ENCODE measurements at regions not wholly inside any gene's neighbourhood (a gene's known extent, or its start where the extent isn't known, plus 50 kb on each side); places are given as distances from the start of the nearest gene placed in this dataset.

GRCh38 chr3:13209634-13209997, 136.4 kb upstream of the IQSEC1 start:
- H3K4me3 ChIP-seq (ENCODE audit: low read depth, low read length) = no peak overlapping the region
- no peak for TF ChIP-seq CTCF (IDR thresholded peaks at IDR 0.05; ENCODE audit: insufficient read depth, low read length)
- no peak for DNase-seq (ENCODE audit: low read depth)

DNA sequence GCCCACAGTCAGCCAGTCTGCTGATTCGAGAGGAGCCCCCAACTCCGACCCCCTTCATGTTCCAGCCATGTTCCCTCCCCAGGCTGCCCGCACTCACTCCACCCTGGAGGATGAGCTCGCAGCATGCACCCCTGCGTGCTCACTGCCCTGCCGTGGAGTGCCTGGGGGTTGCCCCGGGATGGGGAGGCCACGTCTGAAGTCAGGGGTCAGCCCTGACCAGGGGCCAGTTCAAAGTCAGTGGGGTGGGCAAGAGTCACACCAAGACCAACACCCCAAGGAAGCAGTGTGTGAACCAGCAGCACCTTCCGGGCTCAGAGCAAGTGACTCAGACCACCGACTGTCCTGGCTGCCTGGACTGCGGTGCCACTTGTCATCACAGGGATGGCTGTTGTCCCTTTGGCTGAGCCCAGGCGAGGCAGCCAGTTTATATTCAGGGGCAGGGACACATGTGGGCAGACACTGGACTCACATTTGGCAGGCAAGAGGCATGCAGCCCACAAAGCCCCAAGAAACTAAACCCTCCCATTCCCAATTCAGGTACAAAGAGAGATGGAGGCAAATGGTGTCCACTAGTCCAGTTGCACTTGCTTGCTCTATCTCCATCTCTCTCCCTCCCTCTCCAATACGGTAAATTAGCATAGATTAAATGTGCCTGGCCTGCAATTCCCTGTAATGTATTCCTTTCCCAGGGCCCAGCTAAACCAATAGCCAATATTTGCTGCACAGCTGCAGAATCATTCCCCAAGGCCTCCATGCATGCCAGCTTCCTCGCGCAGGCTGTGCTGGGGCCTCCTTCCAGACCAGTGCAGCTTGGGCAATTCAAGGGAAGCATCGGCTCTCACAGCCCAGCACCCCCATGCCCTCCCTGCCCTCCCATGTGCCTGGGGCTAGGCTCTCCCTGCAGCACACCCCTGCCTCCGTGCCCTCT, 135.7 kb upstream of the IQSEC1 start:
- no peak overlapping the region for H3K4me3 ChIP-seq (ENCODE audit: low read depth, low read length)
- TF ChIP-seq CTCF (IDR thresholded peaks at IDR 0.05; ENCODE audit: insufficient read depth, low read length) = no peak
- no peak for DNase-seq (ENCODE audit: low read depth)

DNA sequence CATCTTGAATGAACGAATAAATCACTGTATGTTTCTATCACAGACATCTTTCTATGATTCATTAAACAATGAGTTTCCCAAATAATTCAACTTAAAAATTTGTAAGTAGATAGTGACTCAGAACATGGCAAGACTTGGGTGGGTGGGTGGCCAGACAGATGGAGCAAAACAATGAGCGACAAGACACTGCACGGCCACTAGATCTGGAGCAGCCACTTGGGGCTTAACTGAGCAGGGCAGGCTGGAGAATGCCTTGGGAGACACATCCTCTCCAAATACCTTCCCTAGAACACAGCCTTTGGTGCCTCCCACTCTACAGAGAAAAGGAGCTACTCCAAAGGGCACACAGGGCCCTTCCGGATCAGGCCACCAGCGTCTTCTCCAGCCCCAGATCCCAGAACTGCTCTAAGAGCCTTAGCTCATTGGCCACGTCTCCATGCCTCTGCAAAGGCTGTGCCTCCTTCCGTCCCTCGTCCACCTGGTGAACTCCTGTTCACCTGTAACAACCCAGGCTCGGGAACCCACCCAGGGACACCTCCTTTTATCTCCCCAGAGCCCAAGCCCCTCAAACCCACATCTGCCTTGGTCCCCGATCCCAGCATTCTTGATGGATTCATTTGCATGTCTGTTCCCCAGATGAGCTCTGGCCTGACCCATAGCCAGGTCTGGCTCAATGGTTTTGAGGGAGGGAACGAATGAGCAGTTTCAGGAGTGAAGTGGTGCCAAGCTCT, 134.9 kb upstream of the IQSEC1 start:
- no peak overlapping the region for H3K4me3 ChIP-seq (ENCODE audit: low read depth, low read length)
- no peak for TF ChIP-seq CTCF (IDR thresholded peaks at IDR 0.05; ENCODE audit: insufficient read depth, low read length)
- DNase-seq (ENCODE audit: low read depth) = no peak

DNA sequence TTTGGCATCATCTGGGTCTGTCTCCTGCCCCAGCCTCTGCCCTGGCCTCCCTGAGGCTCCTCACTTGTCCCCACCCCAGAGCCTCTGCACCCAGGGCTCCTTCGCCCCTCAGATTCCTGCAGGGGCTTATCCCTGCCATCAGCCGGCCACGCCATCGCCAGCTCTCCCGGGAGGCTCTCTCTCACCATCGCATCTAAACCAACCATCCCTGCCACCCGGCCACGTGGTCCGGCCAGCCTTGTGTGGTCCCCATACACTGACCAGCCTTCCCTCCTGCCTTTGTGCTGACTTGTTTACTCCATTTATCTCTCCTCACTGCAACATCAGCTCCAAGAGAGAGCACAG, 134.3 kb upstream of the IQSEC1 start:
- no peak overlapping the region for H3K4me3 ChIP-seq (ENCODE audit: low read depth, low read length)
- no peak for DNase-seq (ENCODE audit: low read depth)
- no peak for TF ChIP-seq CTCF (IDR thresholded peaks at IDR 0.05; ENCODE audit: insufficient read depth, low read length)

DNA sequence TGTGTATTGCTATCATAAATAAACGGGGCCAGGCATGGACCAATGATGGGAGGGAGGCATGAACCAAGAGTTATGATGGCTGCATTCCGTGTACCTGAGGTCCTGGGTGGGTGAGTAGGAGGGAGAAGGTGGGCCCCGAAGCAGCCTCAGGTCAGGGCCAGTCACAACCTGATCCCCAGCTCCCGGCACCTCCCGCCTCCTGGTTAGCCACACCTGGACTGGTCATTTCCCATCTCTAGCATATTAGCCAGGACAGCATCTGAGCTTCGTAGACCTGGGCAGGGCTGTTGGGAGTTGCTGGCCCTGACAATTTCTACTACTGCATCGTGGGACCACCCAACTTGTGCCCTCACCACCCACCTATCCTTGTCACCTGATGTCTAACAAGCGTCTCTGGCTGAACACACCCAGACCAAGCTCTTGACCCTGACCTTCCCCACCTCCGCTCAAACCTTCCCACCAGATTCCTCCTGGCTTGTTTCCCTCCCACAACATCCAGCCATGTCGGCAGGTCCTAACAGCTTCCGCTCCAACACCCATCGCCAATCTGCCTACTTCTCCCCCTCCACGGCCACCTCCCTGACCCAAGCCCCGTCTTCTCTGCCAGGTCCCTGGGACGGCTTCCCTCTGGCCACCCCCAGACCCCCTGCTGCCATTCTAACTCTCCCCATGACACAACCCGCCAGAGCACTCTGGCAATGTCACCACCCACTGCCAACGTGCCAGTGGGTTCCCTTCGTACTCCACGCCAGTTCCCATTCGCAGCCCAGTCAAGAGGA, 133.8 kb upstream of the IQSEC1 start:
- H3K4me3 ChIP-seq (ENCODE audit: low read depth, low read length) = no peak overlapping the region
- no peak for DNase-seq (ENCODE audit: low read depth)
- TF ChIP-seq CTCF (IDR thresholded peaks at IDR 0.05; ENCODE audit: insufficient read depth, low read length) = no peak

- DNase-seq (ENCODE audit: low read depth) = no peak
- H3K4me3 ChIP-seq (ENCODE audit: low read depth, low read length) = no peak overlapping the region
- TF ChIP-seq CTCF (IDR thresholded peaks at IDR 0.05; ENCODE audit: insufficient read depth, low read length) = no peak
These were observed 132.4 kb upstream of the IQSEC1 start for GRCh38 chr3:13205567-13206143.

Data from fibroblast of the aortic adventitia (primary cell).